Activated T-helper 1 cell treated with anti-CD3 and anti-CD28 coated beads, Interleukin-2, amount 50 U/mL, for 16 hours (primary cell): ENCODE measurements at regions not wholly inside any gene's neighbourhood (a gene's known extent, or its start where the extent isn't known, plus 50 kb on each side); places are given as distances from the start of the nearest gene placed in this dataset.

Experiments used
- DNase-seq, 2 donors: peaks; one replicate each; pipeline ENCODE4 v3.0.0-alpha.2; 2020; ENCODE audit warnings: low read depth in 1 of 2, low spot score in 1 of 2

DNA sequence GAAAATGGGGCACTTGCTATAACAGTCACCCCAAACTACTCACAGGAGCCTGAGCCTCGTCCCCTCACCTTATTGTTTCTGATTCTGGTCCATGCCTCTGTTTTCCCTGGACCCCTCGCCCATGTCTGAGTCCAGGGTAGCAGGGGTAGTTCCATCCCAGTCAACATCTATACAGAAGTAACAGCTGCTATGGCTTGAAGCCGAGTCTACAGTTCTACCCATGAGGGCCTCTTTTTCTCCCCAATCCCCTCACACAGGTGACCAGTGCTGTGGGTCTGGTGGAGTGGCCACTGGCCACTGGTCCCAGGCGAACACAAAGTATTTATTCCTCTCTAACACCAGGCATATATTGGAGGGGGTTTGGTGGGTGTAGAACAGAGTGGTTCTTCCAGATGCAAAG, 116.4 kb downstream of the ZNF280B start:
- no peak for DNase-seq

DNA sequence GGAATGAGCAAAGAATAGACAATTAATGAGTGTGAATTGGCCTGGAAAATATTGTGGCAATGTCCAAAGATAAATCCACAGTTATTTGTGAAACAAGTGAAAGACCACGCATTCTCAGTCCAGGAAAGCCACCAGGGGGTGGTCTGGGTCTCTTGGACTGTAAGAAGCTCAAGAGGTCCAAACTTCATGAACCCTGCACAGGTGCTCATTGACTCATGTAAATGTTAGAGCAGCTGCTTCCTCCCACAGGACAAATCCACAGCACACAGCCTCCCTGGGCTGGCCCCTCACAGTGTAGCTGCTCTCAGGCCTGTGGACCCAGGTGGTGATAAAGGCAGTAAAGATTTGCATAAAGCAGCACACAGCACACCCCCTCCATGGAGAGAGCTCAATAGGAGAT, 114.0 kb downstream of the ZNF280B start:
- DNase-seq, result no peak

DNA sequence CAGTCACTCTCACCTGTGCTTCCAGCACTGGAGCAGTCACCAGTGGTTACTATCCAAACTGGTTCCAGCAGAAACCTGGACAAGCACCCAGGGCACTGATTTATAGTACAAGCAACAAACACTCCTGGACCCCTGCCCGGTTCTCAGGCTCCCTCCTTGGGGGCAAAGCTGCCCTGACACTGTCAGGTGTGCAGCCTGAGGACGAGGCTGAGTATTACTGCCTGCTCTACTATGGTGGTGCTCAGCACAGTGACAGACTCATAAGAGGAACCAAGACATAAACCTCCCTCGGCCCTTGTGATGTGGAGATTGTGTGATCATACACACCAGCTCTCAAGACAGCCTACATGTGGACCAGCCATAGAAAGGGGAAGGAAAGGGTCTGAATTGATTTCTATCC, 113.3 kb downstream of the ZNF280B start:
- DNase-seq, result no peak

DNA sequence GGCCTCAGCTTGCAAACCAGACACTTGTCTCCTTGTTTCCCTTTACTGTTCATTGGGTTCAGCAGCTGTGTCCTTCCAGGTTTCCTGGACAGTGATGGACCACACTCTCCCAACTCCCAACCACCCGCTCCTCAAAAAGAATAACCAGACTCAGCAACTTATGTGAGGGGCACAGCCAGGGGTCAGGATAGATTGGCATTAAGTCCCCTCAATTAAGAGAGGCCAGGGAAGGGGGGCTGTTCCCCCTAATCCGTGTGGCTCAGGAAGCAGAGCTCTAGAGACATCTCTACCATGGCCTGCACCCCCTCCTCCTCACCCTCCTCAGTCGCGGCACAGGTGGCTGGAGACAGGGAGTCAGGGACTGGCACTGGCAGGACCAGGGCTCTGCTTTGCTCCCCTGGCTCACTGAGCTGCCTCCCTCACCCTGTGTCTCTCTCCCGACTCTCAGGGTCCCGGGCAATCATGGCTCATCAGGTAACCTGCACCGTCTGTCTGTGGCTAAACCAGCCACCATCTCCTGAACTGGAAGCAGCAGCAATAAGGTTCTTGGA, 111.7 kb downstream of the ZNF280B start:
- no peak for DNase-seq

DNA sequence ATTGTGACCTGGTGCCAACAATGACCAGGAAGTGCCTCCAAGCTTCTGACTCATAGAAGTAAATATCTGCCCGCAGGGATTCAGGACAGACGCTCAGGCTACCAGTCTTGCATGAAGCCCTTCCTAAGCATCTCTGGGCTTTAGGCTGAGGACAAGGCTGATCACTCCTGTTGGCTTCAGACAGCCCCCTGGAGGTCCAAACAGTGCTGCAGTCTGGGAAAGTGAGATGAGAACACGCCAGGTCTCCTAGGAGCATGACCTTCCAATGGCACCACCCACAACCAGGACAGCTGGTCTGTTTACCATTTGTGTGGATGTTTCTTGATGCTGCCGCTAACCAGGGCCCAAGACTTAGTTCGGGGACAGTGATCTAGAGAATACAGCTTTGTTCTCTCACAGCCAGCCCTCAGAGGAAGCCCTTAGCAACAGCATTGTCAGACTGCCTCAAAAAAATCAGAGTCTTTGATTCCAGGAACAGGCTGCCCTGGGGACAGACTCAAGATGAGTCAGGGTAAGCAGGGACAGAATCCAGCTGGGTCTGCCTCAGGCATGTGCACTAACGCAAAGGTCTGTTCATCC, 111.2 kb downstream of the ZNF280B start:
- DNase-seq, result no peak

DNA sequence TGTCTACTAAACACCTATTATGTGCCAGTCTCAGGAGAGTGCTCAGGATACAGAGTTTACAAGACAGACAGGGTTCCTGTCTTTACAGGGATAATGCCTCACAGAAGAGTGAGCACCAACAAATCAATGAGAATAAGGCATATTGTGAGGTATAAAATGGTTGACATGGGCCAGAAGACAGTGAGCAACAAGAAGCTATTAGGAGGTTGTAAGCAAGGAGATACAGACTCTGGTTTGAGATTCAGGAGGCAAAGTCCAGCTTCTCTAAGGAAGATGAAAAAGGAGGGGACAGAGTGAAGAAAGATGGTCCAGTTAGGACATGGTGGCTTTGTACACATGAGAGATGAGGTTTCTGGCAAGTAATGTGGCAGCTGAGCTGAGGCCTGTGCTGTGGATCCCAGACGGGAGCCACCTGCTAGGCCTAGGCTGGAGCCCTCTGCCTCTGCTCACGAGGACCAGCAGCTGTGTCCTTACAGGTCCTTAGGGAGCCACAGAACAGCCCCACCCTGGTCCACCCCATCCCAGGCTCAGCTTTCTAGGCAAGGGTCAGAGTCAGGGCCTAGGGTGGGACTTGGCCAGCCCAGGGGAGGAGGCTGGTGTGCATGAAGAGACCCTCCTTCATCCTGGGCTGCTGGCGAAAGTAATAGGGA, 110.5 kb downstream of the ZNF280B start:
- no peak for DNase-seq

DNA sequence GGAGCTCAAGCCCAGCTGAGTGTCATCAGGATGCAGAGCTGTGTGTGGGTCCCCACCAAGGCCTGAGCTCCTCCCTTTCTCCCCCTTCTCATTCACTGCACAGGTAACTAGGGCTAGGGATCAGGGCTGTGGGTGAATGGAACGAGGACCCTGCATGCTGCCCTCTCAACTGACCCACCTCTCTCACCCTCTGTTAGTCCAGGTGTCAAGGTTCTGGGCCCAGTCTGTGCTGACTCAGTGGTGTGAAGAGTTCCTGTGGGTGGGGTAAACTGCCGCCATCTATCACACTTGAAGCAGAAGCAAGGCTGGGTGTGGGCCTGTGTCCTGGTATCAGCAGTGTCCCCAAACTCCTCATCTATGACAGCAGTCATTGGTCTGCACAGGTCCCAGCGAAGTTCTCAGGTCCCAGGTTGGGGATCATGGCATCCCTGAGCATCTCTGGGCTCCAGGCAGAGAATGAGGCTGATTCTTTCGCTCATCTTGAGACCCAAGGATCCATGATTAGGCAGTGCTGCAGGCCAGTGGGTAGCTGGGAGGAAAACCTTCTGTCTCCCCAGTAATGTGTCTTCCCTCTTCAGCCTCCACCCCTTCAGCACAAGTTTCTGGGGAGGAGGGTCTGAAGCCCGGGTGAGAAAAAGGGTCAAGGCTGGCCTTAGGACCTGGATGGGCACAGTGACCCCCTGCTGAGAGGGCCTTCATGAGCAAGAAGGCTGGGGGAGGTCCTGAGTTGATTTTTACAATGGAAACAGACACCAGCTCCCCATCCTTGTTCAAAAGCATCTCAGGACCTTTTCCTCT, 109.8 kb downstream of the ZNF280B start:
- DNase-seq, result no peak

DNA sequence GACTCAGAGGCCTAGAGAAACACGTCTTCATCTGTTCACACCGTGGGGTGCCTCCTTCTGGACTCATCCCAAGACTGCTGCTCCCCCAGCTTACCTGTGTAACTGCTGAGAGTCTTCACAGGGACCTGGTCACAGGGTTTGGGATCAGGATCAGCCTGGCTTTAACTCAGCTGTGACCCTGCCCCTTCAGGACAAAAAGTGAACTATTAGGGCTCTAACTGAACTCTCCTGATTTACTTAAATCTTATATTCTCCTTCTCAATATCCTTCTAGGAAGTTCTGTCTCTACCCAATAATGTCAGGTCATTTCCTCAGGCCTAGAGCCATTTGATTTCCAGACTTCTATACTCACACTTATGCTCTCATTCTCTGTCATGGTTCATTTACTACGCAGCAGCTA, 108.4 kb downstream of the ZNF280B start:
- DNase-seq, result no peak

DNA sequence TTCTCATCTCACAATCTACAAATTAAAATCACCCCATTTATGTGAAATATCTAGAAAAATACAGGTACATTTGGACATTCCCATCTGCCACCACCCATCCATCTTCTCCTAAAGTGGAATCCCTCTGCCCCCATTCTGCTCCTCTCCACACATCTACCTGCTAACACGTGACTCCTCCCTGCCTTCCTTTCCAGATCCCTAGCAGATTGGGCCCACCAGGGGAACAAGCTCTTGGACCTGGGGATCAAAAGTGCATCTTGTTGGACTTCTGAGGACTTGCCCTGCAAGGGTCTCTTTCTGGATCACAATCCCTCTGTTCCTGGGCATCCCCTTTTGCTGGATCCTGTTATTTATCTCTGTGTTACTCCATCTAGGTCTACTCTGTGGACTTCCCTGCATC, 107.6 kb downstream of the ZNF280B start:
- DNase-seq, result no peak

DNA sequence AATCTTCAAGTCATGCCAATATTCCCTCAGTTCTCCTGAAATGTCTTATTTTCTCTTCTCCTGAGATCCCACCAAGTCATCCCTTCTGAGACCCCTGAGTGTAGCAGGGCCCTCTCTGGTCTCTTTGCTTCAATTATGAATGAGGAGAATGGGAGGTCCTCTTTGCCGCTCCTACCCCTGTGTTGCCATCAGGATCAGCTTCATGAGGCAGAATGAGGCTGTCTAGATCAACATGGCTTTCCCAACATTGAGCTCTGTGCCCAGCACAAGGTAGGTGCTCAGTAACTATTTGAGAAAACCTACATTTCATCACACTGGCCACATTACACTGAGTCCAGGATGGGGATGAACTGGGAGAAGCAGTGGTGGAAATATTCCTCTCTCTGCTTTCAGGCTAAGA, 107.2 kb downstream of the ZNF280B start:
- DNase-seq, result no peak

DNA sequence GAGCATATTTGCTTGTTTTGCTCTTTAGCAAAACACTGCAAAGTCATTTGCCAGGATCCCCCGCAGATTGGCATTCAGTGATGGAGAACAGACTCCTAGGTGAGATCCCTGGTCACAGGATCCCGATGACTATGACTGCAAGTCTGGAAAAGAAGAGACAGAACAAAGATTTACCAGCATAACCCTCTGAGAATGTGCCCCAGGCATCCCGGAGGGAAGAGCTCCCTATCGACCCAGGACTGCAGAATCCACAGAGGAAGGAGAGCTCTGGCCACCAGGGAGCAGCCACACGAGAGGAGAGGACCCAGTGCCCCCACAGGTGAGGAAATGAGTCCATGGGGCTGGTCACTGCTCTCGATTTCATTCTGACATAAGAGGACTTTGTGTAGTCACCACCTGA, 105.2 kb downstream of the ZNF280B start:
- no peak for DNase-seq

DNA sequence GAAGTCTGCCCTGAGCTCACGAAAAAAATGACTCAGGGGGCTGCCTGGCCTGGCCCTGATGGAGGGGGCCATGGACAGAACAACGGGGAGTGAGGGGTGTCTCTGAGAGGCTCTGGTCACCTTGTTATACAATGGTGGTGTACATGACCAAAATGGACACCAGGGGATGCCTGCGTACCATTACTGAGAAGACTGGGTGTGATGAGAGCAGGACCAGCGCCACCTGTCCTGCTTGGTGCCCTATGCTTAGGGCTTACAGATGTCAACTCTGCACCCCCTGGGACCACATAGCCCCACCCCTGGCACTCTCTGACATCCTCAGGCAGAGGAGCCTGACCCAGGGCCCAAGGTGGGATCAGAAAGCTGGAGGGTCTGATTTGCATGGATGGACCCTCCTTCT, 104.8 kb downstream of the ZNF280B start:
- DNase-seq, result no peak

DNA sequence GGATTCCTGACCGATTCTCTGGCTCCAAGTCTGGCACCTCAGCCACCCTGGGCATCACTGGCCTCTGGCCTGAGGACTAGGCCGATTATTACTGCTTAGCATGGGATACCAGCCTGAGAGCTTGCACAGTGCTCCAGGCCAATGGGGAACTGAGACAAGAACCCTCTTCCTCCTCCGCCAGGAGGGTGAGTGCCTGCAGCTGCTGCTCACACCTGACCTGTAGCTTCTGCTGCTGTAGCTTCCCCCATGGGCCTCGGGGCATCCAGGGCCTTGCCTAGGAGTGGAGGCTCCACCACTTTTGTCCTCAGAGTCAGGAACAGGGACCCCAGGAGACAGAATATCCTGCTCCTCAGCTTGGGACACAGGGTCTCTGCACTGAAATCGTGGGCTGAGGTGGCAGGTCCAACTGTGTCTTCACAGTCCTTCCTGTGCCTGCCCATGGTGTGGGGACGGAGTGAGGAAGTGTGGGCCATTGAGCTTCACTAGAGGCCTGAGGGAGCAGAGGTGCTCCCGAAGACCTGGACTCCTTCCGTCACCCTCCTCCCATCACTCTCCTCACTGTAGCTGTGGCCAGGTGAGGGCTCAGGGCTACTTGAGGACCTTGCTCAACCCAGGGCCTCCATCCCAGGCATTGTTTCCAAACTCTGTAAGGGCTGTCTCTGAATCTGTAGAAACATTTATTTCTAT, 103.8 kb downstream of the ZNF280B start:
- DNase-seq, result no peak

DNA sequence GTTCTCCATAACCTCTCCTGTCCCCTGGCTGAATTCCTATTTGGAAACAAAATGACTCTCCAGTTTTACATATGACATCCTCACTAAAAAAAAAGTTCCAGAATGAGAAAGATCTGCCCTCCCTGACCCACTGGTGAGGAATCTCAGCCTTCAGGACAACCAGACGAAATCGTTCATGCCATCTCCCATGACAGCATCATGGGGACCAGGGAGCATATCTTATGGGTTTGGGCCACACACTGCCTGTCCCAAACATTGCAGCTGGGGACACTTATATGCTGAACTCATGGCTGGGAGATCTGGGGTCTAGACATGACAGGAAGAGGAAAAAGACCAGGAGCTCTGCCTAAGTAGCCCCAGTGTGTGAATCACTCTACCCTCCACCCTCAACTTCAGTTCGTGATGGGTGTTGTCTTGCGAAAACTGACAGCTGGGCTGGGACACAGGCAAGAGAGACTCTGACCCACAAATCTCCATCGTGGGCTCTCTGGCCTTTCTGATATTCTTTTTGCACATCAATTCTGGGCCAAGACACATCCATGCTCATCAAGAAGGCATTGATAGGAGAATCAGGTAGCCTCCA, 102.0 kb downstream of the ZNF280B start:
- no peak for DNase-seq

DNA sequence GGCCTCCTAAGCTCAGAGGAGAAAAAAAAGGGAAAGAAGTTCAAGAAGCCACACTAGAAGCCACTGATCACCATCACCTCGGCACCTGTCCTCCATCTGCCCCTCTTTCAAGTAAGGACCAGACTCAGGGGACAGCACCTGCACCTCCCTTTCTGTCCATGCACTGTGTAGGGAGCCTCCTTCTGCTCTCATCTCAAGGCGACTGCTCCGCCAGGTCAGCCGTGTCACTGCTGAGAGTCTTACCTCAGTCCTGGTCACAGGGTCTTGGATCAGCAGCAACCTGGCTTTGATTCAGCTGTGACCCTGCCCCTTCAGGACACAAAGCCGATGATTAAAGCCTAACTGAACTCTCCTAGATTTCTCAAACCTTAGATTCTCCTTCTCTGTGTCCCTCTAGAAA, 101.5 kb downstream of the ZNF280B start:
- DNase-seq, result no peak

DNA sequence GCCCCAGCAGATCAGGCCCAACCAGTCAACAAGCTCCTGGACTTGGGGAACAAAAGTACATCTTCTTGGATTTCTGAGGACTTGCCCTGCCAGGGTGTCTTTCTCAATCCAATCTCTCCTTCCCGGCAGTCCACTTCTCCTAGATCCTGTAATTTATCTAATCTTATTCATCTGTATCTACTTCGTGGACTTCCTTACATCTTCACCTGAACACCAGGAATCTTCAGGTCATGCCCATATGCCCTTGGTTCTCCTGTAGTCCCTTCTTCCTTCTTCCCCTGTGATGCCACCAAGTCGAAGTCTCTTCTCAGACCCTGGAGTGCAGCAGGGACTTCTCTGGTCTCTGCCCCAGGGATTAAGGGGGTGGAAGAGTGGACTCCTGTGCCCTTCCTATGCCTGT, 100.3 kb downstream of the ZNF280B start:
- no peak for DNase-seq

DNA sequence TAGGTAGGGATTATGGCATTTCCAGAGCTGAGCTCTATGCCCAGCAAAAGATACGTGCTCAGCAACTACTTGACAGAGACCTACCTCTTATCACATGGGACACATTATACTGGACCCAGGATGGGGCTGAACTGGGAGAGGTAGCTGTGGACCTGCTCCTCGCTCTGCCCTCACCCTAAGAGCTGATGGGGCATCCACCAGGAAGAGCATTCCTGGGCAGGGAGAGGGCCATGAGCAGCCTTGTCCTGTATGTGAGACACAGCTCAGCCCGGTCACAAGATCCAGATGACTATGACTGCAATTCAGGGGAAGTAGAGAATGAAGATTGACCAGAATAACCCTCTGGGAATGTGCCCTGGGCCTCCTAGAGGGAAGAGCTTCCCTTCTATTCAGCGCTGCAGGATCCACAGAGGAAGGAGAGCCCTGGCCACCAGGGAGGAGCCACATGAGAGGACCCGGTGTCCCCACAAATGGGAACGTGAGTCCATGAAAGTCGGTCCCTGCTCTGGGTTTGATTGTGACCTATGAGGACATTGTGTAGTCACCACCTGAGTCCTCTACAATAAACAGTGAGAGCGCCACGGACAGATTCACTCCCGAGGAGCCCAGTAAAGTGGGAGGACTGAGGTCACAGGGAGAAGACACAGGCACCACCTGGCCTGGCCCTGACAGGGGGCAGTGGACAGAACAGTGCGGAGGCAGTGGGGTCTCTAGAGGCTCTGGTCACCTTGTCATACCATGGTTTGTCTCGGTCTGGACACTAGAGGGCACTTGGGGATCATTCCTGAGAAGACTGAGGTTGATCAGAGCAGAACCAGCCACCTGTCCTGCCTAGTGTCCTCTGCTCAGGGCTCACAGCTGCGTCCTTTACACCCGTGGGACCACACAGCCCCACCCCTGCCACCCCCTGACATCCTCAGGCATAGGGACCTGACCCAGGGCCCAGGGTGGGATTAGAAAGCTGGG, 99.5 kb downstream of the ZNF280B start:
- DNase-seq, result no peak

DNA sequence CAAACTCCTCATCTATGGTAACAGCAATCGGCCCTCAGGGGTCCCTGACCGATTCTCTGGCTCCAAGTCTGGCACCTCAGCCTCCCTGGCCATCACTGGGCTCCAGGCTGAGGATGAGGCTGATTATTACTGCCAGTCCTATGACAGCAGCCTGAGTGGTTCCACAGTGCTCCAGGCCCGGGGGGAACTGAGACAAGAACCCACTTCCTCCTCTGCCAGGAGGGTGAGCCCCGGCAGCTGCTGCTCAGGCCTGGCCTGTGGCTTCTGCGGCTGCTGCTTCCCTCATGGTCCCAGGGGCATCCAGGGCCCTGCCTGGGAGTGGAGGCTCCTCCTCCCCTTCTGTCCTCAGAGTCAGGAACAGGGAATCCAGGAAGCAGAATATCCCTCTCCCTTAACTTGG, 98.4 kb downstream of the ZNF280B start:
- DNase-seq, result no peak

DNA sequence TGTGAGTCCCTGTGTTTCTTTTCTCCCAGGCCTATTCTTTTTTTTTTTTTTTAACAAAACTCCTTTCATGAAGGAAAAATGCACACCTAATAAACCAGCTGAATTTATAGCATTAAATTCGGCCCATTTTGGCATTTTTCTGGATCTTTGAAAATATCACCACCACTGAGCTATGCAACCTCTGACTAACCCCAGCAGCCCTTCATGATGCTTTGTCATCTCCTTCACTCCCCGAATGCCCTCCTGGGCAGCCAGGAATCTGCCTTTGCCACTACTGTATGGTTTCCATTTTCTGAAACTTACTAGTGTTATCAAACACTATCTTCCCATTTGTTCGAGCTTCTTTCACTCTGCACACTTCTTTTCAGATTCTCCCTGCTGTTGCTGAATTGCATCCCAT, 97.9 kb downstream of the ZNF280B start:
- no peak for DNase-seq

DNA sequence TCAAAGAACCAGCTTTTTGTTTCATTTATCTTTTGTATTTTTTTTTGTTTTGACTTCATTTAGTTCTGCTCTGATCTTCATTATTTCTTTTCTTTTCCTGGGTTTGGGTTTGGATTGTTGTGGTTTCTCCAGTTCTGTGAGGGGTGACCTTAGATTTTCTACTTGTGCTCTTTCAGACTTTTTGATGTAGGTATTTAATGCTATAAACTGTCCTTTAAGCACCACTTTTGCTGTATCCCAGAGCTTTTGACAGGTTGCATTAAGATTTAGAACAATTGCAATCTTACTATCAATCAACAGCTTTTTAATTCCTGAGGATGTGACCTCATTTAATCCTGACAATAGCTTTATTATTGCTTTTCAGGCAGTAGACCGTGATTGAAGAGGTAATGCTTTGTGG, 94.3 kb downstream of the ZNF280B start:
- DNase-seq, result no peak
